ENCODE measurements at regions not wholly inside any gene's neighbourhood (a gene's known extent, or its start where the extent isn't known, plus 50 kb on each side); places are given as distances from the start of the nearest gene placed in this dataset.

- no peak for DNase-seq
These were observed 82.6 kb upstream of the FUT8 start for GRCh38 chr14:65329911-65330310.

- DNase-seq = no peak
These were observed 82.1 kb upstream of the FUT8 start for GRCh38 chr14:65330416-65330815.

- DNase-seq = no peak
These were observed 80.9 kb upstream of the FUT8 start for GRCh38 chr14:65331652-65332051.

DNA sequence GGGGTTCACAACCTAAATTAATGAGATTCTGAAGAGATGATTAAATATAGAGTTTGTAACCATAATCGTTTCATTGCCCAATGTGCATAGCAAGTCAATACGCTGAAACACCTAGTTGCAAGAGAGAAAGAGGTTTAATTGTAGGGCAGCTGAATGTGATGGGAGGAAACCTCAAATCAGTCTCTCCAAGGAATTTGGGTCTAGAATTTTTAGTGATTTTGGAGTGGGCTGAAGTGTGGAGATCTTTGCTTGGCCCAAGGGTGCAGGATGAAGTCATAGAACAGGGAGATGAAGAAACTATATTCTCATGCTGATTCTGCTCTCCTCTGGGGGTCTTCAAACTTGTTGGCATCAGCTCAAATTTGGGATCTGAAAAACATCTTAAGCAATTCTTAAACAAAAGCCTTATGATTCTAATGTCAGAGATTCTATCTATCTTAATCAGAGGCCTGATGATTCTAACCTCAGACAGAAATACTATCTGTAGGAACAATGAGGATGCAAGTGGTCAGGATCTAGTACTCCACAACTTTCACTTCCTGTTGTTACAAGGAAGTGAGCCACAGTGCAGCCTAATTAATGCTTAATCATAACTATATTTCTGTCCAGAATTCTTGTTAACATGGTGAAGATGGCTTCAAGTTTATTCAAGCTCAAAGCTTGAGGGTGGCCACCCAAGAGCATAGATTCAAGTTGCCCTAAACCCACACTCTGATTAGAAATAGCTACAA is 80.2 kb upstream of the FUT8 start:
- DNase-seq = no peak

DNA sequence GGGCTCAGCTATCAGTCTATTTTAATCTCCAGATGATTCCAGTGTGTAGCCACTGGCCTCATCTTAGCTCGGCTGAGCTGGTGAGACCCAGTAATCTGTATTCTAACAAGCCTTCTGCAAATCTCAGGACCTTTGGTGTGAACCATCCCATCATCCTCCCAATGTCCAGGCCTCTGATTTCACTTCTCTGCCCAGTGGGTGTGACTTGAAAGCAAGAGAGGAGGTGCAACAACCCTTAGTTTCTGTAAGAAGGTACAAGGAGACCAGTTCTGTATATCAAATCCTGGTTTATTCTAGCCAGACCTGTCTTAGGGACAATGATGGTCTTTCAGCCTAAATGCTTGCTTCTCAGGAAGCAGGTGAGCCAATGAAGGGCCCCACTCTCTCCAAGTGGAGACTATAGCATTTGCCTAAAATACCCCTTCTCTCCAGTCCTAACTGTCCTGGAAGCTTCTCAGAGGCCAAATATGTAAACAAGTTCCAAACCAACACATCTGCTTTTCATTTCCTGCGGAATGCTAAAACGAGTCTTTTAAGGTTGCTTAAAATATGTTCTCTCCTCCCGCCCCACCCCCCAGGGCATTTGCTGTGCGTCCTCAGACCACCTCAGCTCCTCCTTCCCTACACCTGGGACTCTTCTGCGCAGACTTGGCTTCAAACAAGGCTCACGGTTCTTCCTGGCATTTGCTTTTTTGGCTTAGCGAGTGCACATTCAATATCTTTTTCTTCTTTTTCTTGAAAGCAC is 78.4 kb upstream of the FUT8 start:
- DNase-seq = no peak

DNA sequence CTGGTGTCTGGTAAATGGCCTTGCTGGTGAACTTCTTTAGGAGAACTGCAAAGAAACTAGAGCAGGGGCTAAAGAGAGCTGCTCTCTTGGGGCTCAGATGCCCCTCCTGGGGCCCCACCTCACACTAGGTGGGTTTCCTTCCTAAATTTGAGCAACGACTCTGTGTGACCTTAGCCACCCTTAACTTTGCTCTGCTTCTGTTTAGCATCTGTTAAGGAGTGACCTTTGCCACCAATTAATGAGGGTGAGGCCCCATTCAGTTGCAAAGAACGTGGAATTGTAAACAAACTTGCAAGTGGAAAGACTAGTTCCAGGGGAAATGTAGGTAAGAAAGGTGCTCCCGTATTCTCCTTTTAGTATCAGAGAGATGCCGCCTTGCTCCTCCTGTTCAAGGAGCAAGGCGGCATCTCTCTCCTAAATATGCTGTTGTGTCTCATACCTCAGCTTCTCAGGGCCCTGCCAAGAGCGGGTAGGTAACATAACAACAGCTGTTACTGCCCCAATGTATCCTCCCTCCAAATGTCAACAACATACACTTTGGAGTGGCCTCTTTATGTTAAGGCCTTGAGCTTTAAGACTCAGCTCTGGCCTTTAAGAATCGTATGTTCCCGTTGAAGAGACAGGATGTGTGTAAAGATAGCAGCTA is 77.6 kb upstream of the FUT8 start:
- DNase-seq = no peak

GRCh38 chr14:65335411-65335947 is 77.1 kb upstream of the FUT8 start:
- DNase-seq = no peak

DNA sequence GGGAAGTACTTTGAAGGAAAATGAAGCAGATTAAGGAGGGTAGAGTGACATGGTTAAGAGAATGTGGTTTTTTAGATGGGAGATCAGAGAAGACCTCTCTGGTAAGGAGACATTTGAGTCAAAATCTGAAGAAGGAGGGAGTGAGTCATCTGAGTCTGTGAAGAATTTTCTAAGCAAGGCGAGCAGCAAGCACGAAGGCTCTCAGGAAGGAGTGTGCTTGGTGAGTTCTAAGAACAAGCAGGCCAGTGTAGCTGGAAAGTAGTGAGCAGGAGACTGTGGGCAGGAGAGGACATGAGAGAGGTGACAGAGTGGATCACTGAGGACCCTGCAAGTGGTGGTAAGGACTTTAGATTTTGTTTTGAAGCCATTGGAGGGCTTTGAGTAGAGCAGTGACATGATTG is 76.3 kb upstream of the FUT8 start:
- no peak for DNase-seq

DNA sequence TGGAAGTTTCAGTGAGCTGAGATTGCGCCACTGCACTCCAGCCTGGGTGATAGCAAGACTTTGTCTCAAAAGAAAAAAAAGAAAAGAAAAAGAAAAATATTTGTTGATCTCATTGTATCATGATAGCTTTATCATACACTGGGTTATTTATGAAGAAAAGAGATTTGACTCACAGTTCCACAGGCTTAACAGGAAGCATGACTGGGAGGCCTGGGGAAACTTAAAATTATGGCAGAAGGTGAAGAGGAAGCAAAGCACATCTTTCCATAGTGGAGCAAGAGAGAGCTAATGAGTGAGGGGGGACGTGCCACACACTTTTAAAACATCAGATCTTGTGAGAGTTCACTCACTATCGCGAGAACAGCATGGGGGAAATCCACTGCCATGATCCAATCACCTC is 72.7 kb upstream of the FUT8 start:
- DNase-seq = no peak

DNA sequence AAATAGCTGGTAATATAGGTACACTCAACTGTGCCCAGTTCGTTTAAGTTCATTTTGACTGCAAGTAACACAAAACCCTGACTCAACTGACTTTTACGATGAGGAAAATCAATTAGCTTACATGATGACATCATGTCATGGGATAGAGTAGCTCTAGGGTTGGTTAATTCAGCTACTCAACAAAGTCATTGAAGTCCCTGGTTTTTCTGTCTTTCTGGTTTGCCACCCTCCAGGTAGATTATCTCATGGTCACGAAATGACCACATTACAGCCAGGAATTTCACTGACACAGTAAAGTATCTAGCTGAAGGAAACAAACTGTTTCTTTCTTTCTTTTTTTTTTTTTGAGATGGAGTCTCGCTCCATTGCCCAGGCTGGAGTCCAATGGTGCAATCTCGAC is 68.5 kb upstream of the FUT8 start:
- DNase-seq = no peak

DNA sequence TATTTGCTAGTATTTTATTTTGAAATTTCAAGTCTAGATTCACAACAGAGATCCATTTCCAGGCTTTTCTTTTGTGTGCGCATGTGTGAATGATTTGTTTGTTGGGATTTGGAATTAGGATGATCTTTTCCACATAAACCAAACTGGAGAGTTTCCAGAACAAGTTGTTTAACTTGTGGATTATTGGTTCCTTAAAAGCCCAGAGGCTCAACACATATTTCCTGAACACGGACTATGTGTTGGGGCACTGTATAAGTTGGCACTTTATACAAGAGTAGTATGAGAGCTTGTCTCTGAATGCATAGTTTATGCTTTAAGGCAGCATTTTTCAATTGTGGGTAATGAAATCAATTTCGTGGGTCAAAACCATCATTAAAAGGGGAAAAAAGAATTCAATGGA is 67.3 kb upstream of the FUT8 start:
- DNase-seq = no peak

GRCh38 chr14:65346474-65346873 is 66.1 kb upstream of the FUT8 start:
- no peak for DNase-seq

DNA sequence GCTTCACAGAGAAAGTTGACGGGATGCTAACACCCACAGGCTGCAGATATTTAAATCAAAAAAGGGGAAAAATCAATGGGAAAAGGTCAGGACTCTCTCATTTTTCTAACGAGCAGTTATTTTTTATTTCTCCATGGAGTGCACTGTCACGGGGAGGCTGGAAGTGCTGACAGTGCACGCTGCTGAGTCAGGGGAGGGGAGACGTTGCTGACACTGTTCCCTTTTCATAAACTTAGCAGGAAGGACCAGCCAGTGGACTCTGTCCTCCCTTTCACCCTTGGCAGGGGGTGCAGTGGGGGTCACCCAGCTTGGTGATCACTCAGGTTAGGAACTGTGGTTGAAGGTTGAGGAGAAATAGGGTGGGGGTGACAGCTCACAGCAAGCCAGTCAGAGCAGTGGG is 65.6 kb upstream of the FUT8 start:
- DNase-seq = no peak

- DNase-seq = no peak
These were observed 64.4 kb upstream of the FUT8 start for GRCh38 chr14:65348137-65348536.

- DNase-seq = no peak
These were observed 63.4 kb upstream of the FUT8 start for GRCh38 chr14:65349100-65349499.

DNA sequence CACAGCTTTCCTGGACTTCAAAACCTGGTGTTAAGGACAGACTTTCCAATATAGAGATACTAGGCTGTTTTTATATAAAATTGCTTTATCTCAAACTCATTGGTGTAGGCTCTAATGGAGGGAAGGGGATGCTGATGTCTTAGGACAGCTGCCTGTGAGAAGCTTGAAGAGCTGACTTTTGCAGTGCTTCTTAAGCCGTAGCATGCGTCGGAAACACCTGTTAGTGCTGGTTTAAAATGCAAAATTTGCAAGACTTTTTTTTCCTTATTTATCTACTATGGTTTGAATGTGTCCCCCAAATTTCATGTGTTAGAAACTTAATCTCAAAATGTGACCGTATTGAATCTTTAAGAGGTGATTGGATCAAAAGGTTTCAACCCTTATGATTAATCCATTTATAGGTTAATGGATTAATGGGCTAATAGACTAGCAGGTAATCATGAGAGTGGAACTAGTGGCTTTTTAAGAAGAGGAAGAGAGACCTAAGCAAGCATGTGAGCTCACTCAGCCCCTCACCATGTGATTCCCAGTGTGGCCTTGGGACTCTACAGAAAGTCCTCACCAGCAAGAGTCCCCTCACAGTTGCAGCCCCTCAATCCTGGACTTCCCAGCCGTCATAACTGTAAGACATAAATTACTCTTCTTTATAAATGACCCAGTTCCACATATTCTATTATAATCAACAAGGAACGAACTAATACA is 60.9 kb upstream of the FUT8 start:
- DNase-seq = no peak

- DNase-seq = no peak
These were observed 59.5 kb upstream of the FUT8 start for GRCh38 chr14:65352964-65353530.

GRCh38 chr14:65354131-65354530 is 58.4 kb upstream of the FUT8 start:
- no peak for DNase-seq

- no peak for DNase-seq
These were observed 57.8 kb upstream of the FUT8 start for GRCh38 chr14:65354715-65355114.

GRCh38 chr14:65356327-65356836 is 56.1 kb upstream of the FUT8 start:
- no peak for DNase-seq

- no peak for DNase-seq
These were observed 55.4 kb upstream of the FUT8 start for GRCh38 chr14:65357113-65357512.

- DNase-seq = no peak
These were observed 54.8 kb upstream of the FUT8 start for GRCh38 chr14:65357689-65358088.

DNA sequence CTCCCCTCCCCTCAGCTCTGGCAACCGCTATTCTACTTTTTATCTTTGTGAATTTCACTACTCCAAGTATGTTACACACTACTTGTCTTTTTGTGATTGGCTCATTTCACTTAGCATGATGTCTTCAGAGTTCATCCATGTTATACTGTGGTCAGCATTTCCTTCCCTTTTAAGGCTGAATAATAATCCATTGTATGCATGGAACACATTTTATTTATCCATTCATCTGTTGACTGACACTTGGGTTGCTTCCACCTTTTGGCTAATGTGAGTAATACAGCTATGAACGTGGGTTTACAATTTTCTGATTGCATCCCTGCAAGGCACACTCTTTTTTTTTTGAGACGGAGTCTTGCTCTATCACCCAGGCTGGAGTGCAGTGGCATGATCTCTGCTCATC is 53.0 kb upstream of the FUT8 start:
- no peak for DNase-seq

All from NCI-H1436 (cell line).